ENCODE measurements at regions not wholly inside any gene's neighbourhood (a gene's known extent, or its start where the extent isn't known, plus 50 kb on each side); places are given as distances from the start of the nearest gene placed in this dataset.
A peak's percentile ranks its signal among the peaks of the same experiment; 100 is the strongest.

DNA sequence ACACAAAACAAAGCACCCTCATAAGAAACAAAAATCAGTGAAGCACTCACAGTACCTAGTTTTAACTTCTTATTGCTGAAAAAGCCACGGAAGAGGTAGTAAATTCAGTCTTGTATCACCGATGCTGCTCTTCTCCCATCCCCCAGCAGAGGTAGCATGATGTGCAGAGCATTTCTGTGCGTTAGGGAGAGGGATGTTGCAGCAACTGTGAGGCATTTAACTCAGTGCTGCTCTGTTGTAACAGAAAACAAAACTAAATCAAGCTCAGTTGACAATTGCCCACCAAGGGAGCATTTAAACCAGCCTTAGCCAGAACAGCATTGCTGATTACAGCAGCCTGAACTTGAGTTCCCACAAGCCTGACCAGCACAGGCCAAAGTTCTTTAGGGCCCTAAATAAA is 1279.7 kb upstream of the ADGRL3 start:
- CTCF ChIA-PET, result no interaction called here
- H3K27me3 Mint-ChIP-seq (ENCODE audit: low read depth), result no peaks in the 10 kb centered on the region
- DNase-seq (ENCODE audit: low spot score), result peak; percentile 17
- peaks cover 18% of the 10 kb centered on the region for H3K4me1 Mint-ChIP-seq
- no peak overlapping the region for H3K4me3 Mint-ChIP-seq
- H3K36me3 Mint-ChIP-seq, result no peaks in the 10 kb centered on the region
- H3K27ac Mint-ChIP-seq, result no peak overlapping the region
- ATAC-seq, result peak; percentile 88
- POLR2A ChIA-PET, result no interaction called here
- TF ChIP-seq, protein P1, sequence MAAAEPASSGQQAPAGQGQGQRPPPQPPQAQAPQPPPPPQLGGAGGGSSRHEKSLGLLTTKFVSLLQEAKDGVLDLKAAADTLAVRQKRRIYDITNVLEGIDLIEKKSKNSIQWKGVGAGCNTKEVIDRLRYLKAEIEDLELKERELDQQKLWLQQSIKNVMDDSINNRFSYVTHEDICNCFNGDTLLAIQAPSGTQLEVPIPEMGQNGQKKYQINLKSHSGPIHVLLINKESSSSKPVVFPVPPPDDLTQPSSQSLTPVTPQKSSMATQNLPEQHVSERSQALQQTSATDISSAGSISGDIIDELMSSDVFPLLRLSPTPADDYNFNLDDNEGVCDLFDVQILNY (CRISPR knock-in tag; IDR thresholded peaks at IDR 0.05), result no peak
- TF ChIP-seq, protein P2, sequence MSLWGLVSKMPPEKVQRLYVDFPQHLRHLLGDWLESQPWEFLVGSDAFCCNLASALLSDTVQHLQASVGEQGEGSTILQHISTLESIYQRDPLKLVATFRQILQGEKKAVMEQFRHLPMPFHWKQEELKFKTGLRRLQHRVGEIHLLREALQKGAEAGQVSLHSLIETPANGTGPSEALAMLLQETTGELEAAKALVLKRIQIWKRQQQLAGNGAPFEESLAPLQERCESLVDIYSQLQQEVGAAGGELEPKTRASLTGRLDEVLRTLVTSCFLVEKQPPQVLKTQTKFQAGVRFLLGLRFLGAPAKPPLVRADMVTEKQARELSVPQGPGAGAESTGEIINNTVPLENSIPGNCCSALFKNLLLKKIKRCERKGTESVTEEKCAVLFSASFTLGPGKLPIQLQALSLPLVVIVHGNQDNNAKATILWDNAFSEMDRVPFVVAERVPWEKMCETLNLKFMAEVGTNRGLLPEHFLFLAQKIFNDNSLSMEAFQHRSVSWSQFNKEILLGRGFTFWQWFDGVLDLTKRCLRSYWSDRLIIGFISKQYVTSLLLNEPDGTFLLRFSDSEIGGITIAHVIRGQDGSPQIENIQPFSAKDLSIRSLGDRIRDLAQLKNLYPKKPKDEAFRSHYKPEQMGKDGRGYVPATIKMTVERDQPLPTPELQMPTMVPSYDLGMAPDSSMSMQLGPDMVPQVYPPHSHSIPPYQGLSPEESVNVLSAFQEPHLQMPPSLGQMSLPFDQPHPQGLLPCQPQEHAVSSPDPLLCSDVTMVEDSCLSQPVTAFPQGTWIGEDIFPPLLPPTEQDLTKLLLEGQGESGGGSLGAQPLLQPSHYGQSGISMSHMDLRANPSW (CRISPR knock-in tag; conservative IDR thresholded peaks at IDR 0.05; ENCODE audit: low read depth), result no peak
- H3K9me3 Mint-ChIP-seq, result no peaks in the 10 kb centered on the region

DNA sequence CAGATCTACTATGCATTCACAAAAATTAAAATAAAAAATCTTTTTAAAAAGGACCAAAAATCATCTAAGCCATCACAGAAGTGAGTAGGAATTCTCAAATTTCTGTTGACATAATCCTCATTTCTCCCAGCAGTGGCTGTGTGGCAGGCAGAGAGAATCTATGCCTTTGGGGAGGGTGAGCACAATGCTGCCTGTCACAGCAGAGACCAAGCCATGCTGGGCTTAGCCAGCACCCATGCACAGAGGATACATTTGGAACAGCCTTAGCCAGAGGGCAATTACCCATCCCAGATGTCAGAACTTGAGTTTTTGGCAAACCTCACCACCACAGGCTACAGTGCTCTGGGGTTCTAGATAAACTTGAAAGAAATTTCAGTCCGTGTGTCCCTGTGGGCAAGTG is 1274.8 kb upstream of the ADGRL3 start:
- CTCF ChIA-PET, result no interaction called here
- no peak overlapping the region for H3K4me3 Mint-ChIP-seq
- ATAC-seq (no peak), DNase-seq (ENCODE audit: low spot score) (no peak)
- H3K4me1 Mint-ChIP-seq, result peaks cover 15% of the 10 kb centered on the region
- H3K36me3 Mint-ChIP-seq, result no peaks in the 10 kb centered on the region
- H3K27me3 Mint-ChIP-seq (ENCODE audit: low read depth), result no peaks in the 10 kb centered on the region
- POLR2A ChIA-PET, result no interaction called here
- no peaks in the 10 kb centered on the region for H3K9me3 Mint-ChIP-seq
- no peak overlapping the region for H3K27ac Mint-ChIP-seq
- no peak for TF ChIP-seq ZNF416 (CRISPR knock-in tag; IDR thresholded peaks at IDR 0.05)
- TF ChIP-seq NFE2L1 (CRISPR knock-in tag; IDR thresholded peaks at IDR 0.05), result no peak
- TF ChIP-seq NR1H2 (CRISPR knock-in tag; IDR thresholded peaks at IDR 0.05), result no peak
- TF ChIP-seq, protein P3, sequence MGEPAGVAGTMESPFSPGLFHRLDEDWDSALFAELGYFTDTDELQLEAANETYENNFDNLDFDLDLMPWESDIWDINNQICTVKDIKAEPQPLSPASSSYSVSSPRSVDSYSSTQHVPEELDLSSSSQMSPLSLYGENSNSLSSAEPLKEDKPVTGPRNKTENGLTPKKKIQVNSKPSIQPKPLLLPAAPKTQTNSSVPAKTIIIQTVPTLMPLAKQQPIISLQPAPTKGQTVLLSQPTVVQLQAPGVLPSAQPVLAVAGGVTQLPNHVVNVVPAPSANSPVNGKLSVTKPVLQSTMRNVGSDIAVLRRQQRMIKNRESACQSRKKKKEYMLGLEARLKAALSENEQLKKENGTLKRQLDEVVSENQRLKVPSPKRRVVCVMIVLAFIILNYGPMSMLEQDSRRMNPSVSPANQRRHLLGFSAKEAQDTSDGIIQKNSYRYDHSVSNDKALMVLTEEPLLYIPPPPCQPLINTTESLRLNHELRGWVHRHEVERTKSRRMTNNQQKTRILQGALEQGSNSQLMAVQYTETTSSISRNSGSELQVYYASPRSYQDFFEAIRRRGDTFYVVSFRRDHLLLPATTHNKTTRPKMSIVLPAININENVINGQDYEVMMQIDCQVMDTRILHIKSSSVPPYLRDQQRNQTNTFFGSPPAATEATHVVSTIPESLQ (CRISPR knock-in tag; IDR thresholded peaks at IDR 0.05), result no peak
- TF ChIP-seq TP53 (CRISPR knock-in tag; IDR thresholded peaks at IDR 0.05), result no peak
- TF ChIP-seq NR3C1 (CRISPR knock-in tag; conservative IDR thresholded peaks at IDR 0.05; ENCODE audit: low read depth), result no peak
- no peak for TF ChIP-seq ZNF423 (CRISPR knock-in tag; IDR thresholded peaks at IDR 0.05)
- TF ChIP-seq OVOL2 (CRISPR knock-in tag; IDR thresholded peaks at IDR 0.05; ENCODE audit: borderline replicate concordance), result no peak
- TF ChIP-seq, protein P4, sequence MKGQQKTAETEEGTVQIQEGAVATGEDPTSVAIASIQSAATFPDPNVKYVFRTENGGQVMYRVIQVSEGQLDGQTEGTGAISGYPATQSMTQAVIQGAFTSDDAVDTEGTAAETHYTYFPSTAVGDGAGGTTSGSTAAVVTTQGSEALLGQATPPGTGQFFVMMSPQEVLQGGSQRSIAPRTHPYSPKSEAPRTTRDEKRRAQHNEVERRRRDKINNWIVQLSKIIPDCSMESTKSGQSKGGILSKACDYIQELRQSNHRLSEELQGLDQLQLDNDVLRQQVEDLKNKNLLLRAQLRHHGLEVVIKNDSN (CRISPR knock-in tag; IDR thresholded peaks at IDR 0.05), result no peak
- no peak for TF ChIP-seq ESRRA (CRISPR knock-in tag; IDR thresholded peaks at IDR 0.05; ENCODE audit: borderline replicate concordance)
- TF ChIP-seq, protein P5, sequence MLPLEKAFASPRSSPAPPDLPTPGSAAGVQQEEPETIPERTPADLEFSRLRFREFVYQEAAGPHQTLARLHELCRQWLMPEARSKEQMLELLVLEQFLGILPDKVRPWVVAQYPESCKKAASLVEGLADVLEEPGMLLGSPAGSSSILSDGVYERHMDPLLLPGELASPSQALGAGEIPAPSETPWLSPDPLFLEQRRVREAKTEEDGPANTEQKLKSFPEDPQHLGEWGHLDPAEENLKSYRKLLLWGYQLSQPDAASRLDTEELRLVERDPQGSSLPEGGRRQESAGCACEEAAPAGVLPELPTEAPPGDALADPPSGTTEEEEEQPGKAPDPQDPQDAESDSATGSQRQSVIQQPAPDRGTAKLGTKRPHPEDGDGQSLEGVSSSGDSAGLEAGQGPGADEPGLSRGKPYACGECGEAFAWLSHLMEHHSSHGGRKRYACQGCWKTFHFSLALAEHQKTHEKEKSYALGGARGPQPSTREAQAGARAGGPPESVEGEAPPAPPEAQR (CRISPR knock-in tag; IDR thresholded peaks at IDR 0.05), result no peak
- TF ChIP-seq, protein P2 (CRISPR knock-in tag; conservative IDR thresholded peaks at IDR 0.05; ENCODE audit: low read depth), result no peak
- TF ChIP-seq, protein P6, sequence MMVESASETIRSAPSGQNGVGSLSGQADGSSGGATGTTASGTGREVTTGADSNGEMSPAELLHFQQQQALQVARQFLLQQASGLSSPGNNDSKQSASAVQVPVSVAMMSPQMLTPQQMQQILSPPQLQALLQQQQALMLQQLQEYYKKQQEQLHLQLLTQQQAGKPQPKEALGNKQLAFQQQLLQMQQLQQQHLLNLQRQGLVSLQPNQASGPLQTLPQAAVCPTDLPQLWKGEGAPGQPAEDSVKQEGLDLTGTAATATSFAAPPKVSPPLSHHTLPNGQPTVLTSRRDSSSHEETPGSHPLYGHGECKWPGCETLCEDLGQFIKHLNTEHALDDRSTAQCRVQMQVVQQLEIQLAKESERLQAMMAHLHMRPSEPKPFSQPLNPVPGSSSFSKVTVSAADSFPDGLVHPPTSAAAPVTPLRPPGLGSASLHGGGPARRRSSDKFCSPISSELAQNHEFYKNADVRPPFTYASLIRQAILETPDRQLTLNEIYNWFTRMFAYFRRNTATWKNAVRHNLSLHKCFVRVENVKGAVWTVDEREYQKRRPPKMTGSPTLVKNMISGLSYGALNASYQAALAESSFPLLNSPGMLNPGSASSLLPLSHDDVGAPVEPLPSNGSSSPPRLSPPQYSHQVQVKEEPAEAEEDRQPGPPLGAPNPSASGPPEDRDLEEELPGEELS (CRISPR knock-in tag; IDR thresholded peaks at IDR 0.05), result no peak
- TF ChIP-seq, protein P7, sequence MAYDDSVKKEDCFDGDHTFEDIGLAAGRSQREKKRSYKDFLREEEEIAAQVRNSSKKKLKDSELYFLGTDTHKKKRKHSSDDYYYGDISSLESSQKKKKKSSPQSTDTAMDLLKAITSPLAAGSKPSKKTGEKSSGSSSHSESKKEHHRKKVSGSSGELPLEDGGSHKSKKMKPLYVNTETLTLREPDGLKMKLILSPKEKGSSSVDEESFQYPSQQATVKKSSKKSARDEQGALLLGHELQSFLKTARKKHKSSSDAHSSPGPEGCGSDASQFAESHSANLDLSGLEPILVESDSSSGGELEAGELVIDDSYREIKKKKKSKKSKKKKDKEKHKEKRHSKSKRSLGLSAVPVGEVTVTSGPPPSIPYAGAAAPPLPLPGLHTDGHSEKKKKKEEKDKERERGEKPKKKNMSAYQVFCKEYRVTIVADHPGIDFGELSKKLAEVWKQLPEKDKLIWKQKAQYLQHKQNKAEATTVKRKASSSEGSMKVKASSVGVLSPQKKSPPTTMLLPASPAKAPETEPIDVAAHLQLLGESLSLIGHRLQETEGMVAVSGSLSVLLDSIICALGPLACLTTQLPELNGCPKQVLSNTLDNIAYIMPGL (CRISPR knock-in tag; IDR thresholded peaks at IDR 0.05), result no peak
- TF ChIP-seq CREM (CRISPR knock-in tag; IDR thresholded peaks at IDR 0.05), result no peak
- no peak for TF ChIP-seq ZNF396 (CRISPR knock-in tag; IDR thresholded peaks at IDR 0.05; ENCODE audit: borderline replicate concordance)
- TF ChIP-seq SMAD4 (CRISPR knock-in tag; IDR thresholded peaks at IDR 0.05), result no peak
- no peak for TF ChIP-seq PRRX2 (CRISPR knock-in tag; IDR thresholded peaks at IDR 0.05)
- no peak for TF ChIP-seq CREB1 (CRISPR knock-in tag; IDR thresholded peaks at IDR 0.05)

All from WTC11 (cell line).